ENCODE measurements at regions not wholly inside any gene's neighbourhood (a gene's known extent, or its start where the extent isn't known, plus 50 kb on each side); places are given as distances from the start of the nearest gene placed in this dataset.

DNA sequence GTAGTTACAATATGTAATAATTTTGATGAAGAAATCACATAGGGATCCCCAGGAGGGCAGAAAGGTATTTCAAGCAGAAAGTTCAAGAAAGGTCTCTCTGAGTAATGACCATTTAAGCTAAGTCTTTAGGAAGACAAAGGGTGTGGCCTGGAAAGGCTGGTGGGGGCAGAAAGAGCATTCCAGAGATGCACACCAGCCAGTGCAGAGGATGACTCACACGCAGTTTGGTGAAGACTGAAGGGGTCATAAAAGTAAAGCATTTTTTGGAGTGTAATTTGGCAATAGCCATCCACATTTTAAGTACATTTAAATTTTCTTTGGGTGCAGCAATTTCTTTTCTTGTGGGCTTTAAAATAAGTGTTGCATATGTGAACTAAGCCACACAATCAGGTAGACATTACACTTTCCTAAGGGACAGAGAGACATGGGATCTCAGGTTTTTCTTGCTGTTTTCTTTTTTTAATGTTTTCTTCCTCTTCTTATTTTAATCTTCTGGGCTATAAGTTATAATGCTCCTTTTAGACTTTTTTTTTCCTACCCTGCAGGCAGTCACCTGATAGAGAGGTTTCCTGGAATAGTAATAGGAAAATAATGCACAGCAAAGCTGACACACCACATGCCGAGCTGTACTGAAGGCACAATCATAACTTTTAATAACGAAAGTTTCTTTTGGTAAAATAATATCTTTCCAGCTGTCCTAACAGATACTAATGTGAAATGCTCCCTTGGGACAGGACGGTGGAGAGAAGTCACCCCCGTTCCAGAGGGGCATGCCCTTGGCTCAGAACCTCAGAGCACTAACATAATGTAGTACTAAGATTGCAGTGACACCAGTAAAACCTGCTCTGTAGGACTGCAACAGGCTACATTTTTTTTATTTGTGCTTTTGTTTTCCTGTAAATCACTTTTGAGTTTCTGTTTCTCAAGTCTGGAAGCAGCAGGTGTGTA, 49.6 kb upstream of the PTPRK start:
- no peak overlapping the region for H3K27ac ChIP-seq
- TF ChIP-seq, protein P1, sequence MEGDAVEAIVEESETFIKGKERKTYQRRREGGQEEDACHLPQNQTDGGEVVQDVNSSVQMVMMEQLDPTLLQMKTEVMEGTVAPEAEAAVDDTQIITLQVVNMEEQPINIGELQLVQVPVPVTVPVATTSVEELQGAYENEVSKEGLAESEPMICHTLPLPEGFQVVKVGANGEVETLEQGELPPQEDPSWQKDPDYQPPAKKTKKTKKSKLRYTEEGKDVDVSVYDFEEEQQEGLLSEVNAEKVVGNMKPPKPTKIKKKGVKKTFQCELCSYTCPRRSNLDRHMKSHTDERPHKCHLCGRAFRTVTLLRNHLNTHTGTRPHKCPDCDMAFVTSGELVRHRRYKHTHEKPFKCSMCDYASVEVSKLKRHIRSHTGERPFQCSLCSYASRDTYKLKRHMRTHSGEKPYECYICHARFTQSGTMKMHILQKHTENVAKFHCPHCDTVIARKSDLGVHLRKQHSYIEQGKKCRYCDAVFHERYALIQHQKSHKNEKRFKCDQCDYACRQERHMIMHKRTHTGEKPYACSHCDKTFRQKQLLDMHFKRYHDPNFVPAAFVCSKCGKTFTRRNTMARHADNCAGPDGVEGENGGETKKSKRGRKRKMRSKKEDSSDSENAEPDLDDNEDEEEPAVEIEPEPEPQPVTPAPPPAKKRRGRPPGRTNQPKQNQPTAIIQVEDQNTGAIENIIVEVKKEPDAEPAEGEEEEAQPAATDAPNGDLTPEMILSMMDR (conservative IDR thresholded peaks at IDR 0.05), result no peak
- TF ChIP-seq ZFX (IDR thresholded peaks at IDR 0.05), result no peak
